ENCODE measurements at regions not wholly inside any gene's neighbourhood (a gene's known extent, or its start where the extent isn't known, plus 50 kb on each side); places are given as distances from the start of the nearest gene placed in this dataset.
"Not testable (repeated sequence)": the region's sequence is repeated elsewhere in the genome, so short reads cannot be mapped to it uniquely, and the experiment has no call there.

DNA sequence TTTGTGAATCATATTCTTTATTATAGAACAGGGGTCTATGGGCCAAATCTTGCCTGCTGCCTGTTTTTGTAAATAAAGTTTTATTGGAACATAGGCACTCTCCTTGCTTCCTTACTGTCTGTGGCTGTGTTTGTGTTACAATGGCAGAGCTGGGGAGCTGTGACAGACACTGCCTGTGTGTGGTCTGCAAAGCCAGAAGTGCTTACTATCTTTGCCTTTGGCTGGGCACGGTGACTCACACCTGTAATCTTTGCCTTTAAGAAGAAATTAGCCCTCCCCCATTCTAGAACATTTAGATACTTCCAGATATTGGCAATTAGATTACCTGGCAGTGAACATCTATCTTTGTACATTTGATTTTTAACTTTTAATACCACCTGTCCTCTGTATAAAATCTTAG is 308.3 kb downstream of the FOXL1 start:
- no peak for DNase-seq (ENCODE audit: extremely low read depth in 1 of 11, low read depth in 9 of 11, low spot score in 4 of 11)

DNA sequence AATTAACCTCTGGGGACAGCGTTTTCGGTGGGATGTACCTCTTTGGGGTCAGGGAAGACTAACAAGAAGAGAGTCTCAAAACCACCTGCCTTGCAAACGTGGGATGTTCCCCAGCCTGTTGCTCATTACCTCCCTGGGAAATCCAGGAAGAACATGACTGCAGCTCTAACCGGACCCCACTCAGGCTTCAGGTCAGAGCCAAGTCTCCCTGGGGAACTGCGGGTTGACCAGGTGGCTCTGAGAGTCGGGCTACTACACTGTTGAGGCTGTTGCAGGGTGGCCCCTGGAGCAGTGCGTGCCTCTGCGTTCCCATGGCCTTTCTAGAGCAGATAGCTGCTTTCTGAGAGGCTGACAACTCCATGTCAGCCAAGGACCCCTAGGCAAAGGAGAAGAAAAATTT is 309.1 kb downstream of the FOXL1 start:
- DNase-seq (ENCODE audit: extremely low read depth in 1 of 11, low read depth in 9 of 11, low spot score in 4 of 11) = no peak

DNA sequence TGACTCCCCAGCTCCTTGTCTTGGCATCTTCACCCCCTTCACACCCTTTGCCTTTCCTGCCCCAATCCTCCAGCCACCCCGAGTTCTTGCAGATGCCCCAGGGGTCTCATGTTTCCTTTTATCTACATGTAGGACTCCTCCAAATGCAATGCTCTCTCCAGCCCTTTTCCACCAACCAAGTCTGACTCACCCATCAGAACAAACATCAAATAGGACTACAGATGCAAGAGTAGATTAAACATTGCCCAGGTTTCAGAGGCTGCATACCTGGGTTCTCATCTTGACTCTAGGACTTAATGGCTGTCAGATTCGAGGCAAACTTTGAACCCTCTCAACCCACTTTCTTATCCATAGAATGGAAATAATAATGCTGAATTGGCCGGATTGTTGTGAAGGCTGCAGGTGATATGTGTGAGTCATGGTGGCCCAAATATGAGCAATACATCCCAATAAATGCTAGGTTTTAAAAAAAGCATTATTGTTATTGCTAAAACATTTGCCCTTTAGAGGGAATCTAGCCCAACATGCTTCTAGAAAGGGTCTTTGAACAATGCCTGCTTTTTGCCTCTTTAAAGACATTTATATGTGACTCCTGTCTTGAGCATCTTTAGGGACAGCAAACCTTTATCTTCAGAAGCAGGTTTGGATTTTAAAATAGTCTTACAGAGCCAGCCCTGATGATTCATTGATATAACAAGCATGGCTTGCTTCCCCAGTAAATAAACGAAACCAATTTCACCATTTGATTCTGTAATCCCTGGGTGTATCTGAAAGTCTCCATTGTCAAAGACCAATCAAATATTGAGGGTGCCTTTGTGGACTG is 310.1 kb downstream of the FOXL1 start:
- DNase-seq (ENCODE audit: extremely low read depth in 1 of 11, low read depth in 9 of 11, low spot score in 4 of 11) = no peak

DNA sequence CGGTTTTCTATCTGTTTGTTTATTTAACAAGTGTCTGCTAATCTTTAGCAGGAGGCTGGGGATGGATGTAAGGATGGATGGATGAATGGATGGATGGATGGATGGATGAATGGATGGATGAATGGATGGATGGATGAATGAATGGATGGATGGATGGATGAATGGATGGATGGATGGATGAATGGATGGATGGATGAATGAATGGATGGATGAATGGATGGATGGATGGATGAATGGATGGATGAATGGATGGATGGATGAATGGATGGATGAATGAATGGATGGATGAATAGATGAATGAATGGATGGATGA is 310.7 kb downstream of the FOXL1 start:
- not testable (repeated sequence) for DNase-seq (ENCODE audit: extremely low read depth in 1 of 11, low read depth in 9 of 11, low spot score in 4 of 11)

DNA sequence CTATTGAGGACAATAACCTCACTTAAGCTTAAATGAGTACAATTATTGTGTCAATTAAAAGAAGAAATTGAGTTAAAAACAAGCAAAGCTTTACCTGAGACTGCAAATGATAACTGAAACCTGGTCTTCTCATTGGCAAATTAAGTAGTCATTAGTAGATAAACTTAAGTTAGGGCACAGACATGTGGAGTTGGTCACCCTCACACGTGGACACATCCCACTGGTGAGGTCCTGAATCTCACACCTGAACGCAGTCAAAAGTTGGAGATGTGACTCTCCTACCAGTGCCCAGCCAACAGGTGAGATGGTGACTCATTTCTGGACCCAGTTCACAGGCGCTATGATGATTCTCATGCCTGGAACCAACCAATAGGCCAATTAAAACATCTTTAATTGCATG is 311.6 kb downstream of the FOXL1 start:
- no peak for DNase-seq (ENCODE audit: extremely low read depth in 1 of 11, low read depth in 9 of 11, low spot score in 4 of 11)

DNA sequence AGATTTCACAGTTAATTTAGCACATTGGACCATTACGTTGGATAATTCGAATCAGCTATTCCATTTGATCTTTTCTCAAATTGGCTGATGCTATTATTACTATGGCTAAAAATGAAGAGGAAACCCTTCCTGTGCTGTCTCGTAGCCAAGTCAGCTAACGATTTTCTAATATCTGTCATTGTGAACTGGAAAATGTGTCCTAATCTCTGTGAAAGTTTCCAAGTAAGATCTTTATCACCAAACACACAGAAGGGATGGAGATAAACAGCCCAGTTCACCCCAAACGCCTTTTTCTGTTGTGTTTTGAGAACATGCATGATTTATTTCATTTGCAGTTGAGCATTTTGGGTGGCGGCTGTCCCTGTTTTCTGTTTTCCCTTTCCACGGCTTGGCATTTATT is 312.8 kb downstream of the FOXL1 start:
- DNase-seq (ENCODE audit: extremely low read depth in 1 of 11, low read depth in 9 of 11, low spot score in 4 of 11) = no peak

DNA sequence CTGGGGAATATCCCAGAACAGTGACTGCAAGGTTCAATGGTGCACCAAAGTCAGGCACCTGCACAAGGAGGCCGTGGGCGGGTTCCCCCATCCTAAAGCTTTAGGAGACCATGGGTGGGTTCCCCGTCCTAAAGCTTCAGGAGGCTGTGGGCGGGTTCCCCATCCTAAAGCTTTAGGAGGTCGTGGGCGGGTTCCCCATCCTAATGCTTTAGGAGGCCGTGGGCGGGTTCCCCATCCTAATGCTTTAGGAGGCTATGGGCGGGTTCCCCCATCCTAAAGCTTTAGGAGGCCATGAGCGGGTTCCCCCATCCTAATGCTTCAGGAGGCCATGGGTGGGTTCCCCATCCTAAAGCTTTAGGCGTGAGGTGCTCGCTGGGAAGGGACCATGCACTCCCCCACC is 313.3 kb downstream of the FOXL1 start:
- no peak for DNase-seq (ENCODE audit: extremely low read depth in 1 of 11, low read depth in 9 of 11, low spot score in 4 of 11)

DNA sequence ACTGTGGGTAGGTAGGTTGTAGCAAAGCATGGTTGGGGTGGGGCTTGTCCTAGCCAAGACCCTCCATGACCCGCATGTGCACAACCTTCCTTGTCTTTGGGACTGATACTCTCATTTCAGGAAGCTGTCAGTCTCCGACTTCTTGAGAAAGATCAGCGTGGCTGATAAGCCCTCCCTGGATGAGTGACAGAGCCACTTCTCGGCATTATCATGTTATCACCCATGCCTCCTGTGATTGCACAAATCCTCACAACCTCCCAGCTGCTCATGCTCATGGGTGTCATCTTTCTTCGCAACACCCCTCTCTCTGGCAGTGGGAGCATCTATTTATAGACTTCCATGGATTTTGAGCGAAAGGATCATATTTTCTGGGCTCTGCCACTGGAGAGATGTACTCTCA is 314.2 kb downstream of the FOXL1 start:
- DNase-seq (ENCODE audit: extremely low read depth in 1 of 11, low read depth in 9 of 11, low spot score in 4 of 11) = no peak

DNA sequence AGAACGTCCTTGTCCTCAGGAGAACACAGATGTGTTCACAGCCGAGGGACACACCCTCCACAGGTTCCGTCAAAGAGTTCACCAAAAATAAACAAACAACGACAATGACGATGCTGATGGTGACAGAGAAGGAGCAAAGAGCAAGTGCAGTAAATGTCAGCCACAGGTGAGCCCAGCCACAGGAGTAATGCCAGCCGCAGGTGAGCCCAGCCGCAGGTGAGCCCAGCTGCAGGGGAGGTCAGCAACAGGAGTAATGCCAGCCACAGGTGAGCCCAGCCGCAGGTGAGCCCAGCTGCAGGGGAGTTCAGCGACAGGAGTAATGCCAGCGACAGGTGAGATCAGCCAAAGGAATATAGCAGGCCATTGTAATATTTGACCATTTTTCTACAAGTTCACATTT is 315.2 kb downstream of the FOXL1 start:
- no peak for DNase-seq (ENCODE audit: extremely low read depth in 1 of 11, low read depth in 9 of 11, low spot score in 4 of 11)

DNA sequence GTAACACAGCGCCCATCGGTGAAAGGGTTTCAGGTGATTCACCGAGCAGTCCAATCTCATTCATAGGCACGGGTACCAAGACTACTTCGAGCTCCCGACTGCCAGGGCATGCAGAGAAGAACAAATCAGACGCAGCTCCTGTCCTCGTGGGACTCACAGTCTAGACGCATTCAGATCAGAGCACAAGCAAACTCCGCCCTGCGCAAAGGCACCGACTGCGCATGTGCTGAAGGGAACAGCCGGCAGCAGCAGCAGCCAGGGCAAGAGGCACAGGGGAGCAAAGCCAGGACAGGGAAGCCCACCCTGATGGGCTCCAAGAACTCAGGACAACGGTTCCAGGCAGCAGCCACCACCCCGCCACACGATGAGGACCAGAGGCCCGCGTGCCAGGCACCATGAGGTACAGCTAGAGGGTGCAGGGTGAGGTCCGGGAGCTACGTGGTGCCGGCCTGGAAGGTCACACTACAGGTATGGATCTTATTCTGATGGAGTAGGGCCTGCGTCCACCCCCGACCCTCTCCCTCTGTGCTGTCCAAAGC is 315.7 kb downstream of the FOXL1 start:
- no peak for DNase-seq (ENCODE audit: extremely low read depth in 1 of 11, low read depth in 9 of 11, low spot score in 4 of 11)

DNA sequence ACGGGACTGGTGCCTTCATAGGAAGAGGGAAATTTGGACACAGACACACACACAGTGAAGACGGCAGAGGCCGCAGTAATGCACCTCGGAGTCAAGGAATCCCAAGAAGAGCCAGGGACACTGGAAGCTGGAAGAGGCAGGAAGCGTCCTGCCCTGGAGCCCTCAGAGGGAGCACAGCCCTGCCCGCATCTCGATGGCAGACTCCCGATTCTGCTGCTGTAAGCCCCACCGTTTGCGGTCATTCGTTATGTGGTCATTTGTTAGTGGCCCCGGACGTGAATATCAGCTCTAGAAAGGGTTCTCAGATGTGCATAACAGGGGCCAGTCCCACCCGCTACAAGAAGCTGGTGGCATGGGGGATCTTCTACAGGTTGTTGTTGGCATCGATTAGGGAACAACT is 316.6 kb downstream of the FOXL1 start:
- DNase-seq (ENCODE audit: extremely low read depth in 1 of 11, low read depth in 9 of 11, low spot score in 4 of 11) = no peak

DNA sequence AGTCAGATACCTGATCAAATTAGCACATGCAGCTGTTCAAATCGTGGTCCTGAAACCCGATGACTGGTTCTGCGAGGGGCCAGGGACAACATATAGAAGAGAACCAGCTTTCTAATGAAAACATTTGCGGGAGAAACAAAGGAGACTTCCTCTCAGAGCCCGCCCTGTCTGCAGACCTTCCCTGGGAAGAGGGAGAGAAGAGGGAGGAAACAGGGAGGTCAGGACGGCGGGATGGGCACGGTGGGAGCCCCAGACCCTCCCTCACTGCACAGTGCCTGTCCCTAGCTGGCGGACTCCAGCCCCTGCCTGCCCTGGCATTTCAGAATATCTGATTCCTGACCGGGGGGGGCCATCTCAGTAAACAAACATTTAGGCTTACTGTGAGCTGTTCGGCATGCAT is 317.3 kb downstream of the FOXL1 start:
- no peak for DNase-seq (ENCODE audit: extremely low read depth in 1 of 11, low read depth in 9 of 11, low spot score in 4 of 11)

DNA sequence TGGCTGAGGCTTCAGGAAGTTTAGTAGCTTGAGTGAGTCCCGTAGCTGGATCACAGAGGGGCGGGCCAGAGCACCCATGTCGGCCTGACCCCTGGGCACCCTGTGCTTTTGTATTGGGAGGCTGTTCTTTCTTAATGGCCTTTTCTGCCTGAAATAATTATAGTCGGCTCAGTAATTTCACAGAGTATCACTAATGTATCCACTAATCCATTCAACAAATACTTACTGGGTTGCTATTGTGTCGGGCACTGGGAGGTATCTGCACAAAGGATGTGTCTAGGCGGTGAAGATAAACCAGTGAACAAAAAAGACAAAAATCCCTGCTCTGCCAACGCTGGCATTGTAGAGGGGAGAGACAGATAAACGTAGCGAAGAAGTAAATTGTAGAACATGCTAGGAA is 318.6 kb downstream of the FOXL1 start:
- no peak for DNase-seq (ENCODE audit: extremely low read depth in 1 of 11, low read depth in 9 of 11, low spot score in 4 of 11)

DNA sequence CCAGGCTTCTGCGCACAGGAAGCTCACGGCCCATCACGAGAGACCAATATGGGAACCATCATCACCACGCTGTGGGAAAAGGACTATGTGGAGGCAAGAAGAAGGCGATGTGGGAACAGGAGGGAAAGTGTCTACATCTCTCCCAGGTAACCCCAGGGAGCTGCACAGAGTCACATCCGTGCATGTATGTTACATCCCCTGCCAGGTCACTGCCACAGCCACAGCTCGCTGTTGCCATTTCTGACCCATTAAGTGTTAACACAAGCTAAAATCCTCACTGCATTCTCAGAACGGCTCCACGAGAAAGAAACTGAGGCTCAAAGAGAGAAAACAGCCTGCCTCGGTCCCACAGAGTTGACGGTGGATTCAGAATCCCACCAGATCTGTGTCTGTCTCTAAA is 319.1 kb downstream of the FOXL1 start:
- DNase-seq (ENCODE audit: extremely low read depth in 1 of 11, low read depth in 9 of 11, low spot score in 4 of 11) = no peak

DNA sequence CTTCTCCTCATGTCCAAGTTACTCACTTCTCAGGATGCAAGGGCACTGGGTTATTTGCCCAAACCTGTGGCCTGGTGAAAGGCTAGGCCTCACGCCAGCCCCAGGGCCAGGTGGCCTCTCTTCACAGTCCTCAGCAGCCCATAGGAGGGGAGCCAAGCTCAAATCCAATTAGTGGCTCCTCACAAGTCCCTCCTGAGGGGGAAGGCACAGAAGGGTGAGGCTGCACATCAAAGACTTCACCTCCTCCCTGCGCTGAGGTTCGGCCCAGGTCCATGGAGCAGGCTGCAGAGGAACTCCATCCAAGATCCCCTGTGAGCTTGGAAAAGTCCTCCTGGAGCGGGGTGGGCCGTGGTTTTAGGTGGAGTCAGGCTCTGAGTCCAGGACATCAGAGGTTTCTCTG is 320.0 kb downstream of the FOXL1 start:
- DNase-seq (ENCODE audit: extremely low read depth in 1 of 11, low read depth in 9 of 11, low spot score in 4 of 11) = no peak

DNA sequence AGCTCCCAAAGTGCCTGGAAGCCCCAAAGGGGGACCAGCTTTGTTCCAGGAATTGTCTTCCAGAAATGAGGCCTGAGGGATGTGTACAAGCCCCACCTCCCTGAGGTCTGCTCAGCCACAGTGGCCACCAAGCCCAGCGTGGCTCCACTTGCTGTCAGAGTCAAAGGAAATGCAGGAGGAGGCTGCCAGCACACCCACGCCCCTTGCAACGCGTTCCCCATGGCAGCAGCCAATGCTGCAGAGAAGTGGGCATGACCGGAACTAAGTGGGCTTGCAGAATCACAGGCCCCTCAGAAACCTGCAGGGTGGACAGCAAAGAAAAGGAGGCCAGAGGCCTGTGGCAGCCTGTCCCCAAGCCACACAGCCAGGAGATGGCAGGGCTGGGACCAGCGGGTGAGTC is 320.8 kb downstream of the FOXL1 start:
- DNase-seq (ENCODE audit: extremely low read depth in 1 of 11, low read depth in 9 of 11, low spot score in 4 of 11) = no peak

DNA sequence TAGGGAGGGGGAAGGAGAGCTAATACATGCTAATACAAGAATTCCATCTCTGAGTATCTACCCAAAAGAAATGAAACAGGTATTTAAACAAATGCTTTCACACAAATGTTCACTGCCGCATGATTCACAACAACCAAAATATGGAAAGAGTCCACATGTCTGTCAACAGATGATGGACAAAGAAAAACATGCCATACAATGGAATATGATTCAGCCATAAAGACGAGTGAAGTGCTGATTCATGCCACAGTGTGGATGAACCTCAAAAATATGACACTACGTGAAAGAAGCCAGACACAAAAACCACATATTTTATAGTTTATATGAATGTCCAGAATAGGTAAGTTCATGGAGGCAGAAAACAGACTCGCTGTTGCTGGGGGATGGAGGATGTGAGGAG is 321.4 kb downstream of the FOXL1 start:
- no peak for DNase-seq (ENCODE audit: extremely low read depth in 1 of 11, low read depth in 9 of 11, low spot score in 4 of 11)

DNA sequence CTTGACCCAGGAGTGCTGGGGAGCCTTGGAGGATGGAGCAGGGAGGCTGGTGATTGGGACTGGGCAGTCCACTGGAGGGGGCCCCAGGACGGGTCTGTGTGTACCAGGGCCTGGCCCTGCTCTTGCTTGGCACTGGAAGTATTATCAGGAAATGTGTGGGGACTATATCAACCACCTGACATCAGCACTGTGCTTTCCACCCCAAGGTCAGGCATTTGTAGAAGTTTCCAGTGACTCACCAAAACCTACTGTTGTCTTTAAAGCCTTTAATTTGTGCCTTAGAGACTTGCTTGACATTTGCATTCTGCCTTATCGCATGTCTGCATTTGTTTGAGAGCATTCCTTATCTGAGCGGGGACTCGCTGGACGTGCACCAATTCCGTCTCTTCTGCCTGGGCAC is 323.1 kb downstream of the FOXL1 start:
- DNase-seq (ENCODE audit: extremely low read depth in 1 of 11, low read depth in 9 of 11, low spot score in 4 of 11) = no peak

DNA sequence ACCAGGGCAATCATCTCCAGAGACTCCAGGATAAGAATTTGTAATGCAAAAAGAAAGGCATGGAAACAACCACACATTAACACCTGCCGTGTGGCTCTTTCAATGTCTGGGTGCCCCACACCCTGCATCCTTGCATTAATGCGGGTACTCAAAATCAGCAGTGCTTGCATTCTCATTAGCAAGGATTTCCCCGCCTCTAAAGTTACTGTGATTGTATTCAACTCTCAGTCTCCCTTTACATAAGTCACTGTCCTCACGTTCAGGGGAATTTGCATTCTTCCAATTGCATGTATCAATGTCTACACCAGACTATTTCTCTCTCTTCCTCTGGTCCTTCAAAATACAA is 324.3 kb downstream of the FOXL1 start:
- no peak for DNase-seq (ENCODE audit: extremely low read depth in 1 of 11, low read depth in 9 of 11, low spot score in 4 of 11)

DNA sequence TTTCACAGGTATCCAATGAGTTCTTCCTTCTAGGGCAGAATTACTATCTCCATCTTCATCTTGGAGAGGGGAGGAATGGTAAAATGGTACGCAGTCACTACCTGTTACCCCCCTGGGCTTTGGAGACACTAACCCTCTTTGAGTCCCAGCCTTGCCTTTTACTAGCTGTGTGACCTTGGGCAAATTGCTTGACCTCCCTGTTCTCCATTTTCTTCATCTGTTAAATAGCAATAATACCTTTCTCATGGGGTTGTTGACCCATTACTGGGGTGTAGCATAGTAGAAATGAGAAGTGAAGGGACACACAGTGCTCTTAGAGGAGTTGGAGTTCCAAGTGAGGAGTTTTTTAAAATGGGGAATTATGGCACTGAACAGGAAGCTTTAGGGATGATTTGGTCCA is 324.7 kb downstream of the FOXL1 start:
- DNase-seq (ENCODE audit: extremely low read depth in 1 of 11, low read depth in 9 of 11, low spot score in 4 of 11) = no peak

DNA sequence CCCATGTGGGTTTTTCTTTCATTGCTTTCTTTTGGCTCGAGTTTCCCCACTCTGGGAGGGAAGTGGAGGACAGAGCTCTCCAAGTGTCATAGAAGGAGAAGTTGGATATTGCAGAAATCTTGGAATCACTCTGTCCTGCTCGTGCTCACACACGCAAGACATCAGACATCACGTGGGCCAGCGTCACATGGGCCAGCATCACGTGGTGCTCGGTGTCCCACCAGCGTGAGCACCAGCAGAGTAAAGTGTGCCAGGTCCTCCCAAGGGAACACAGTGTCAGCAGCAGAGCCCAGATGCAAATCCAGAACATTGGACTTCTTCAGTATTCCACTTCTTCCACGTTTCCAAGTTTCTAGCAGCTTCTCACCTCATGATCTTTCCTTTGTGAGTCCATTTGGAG is 327.0 kb downstream of the FOXL1 start:
- no peak for DNase-seq (ENCODE audit: extremely low read depth in 1 of 11, low read depth in 9 of 11, low spot score in 4 of 11)

DNA sequence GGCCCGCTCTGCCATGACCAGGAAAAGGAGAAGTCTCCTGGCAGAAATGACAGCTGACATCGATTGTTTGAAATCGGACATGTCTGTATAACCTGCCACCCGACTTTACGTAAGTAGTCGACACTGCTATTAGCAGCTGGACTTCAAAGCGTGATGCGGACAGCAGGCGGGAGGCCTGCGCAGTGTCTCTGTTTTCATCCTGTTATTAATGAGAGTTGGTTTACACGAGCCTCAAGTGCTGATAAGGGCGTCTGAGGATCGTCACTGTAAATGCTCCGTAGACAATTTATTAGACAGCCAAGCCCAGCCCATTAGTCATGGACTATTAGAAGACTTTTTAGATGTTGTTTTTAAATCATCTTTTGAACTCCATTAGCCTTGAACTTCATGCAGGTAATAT is 328.3 kb downstream of the FOXL1 start:
- DNase-seq (ENCODE audit: extremely low read depth in 1 of 11, low read depth in 9 of 11, low spot score in 4 of 11) = no peak
